ENCODE measurements at regions not wholly inside any gene's neighbourhood (a gene's known extent, or its start where the extent isn't known, plus 50 kb on each side); places are given as distances from the start of the nearest gene placed in this dataset.
"Not testable (repeated sequence)": the region's sequence is repeated elsewhere in the genome, so short reads cannot be mapped to it uniquely, and the experiment has no call there.

- DNase-seq = peak; percentile 1
These were observed 74.9 kb downstream of the ALG10 start for GRCh38 chr12:34097213-34097612.

DNA sequence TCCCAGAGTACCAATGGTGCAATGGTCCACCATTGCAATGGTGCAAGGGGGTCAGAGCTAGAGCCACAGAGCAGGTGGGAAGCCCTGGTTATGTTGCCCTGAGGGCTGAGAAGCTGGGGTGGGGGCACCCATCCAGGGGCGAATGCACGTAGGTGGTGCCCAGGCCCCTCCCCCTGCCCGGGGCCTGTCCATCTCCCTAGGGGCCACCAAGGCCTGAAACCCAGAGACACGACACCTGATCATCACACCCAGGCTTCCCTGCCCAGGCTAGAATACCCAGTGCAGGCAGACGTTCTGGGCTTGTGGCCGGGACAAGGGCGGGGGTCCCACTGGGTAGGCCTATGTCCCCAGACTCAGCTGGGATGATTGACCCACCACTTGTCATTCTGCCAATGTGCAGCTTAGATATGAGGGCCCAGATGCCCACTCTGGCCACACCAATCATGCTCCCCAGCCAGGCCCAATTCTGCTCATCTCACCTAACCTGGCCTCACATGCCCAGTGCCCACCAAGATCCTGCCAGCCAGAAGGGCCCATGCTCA lies 83.2 kb downstream of the ALG10 start:
- DNase-seq = no peak

DNA sequence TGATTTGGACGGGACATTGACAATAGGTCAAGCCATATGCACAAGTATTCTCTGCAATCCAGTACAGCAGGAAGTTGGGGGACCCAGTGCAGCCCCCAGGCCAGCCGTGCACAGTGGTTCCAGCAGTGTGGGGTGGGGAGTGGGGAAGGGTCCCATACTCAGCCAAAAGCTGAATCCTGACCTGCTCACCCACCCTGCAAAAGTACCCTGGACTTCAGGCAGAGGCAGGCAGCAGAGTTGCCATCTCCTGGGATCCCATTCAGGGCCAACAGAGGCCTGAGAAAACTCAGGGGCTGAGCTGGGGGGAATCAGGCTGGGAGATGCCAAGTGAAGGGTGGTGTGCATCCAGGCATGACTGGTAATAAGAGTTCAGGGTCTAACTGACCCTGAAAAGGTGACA lies 83.9 kb downstream of the ALG10 start:
- DNase-seq = no peak

- no peak for DNase-seq
These were observed 84.7 kb downstream of the ALG10 start for GRCh38 chr12:34107016-34107415.

DNA sequence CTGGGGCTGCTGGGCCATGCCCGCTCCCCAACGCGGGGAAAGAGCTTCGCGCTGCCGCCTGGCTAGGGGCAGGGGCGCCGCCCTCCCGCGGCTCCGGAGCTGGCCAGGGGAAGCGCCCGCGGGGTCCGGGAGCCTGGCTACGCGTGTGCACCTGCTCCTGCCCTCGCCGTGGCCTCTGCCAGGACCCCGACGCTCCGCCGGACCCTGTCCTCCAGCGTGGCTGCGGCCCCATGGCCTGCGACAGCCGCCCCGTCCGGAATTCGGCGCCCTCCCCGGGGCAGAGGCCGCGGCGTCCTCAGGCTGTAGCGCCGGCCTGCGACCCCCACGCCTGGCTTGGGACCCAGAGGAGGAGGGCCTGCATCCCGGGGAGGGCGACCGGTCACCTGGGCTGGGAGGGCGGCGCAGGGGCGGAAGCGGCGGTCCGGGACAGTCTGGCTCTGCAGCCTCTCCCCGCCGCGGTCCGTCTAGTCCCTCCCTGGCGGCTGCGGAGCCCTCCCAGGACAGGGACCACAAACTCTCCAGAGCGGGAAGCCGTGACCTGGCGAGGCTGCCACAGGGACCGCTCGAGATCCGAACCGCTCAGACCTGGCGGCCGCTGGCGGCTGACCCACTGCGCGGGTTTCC lies 85.6 kb downstream of the ALG10 start:
- DNase-seq = no peak

- no peak for DNase-seq
These were observed 86.1 kb downstream of the ALG10 start for GRCh38 chr12:34108405-34108803.

GRCh38 chr12:34108967-34109366 lies 86.7 kb downstream of the ALG10 start:
- DNase-seq = no peak

GRCh38 chr12:34109390-34109789 lies 87.1 kb downstream of the ALG10 start:
- DNase-seq = no peak

DNA sequence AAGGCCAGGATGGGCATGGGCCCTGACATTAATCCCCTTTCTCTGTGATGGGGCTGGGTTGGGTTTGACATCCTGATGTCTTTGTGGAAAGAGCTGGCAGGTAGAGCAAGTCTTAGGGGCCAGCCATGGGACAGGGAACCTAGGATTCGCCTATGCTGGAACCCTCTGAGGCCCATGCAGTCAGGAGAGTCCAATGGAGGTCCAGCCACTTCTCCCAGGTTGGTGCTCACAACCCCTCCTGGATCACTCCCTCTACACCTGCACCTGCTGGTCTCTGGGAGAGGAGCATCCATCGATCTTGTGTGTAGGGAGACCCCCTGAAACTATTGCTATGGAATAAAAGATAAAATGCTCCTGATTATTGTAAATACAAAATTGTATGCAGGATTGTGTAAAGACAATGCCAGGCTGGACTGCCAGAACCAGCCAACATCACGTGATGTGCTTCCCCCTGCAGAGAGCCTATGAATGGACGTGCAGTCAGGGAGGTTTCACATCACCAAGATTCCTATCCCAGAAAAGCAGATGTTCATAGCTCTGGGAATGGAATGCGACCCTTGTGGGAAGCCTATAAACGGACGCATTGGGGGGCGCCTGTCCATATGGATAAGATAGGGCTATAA lies 87.7 kb downstream of the ALG10 start:
- not testable (repeated sequence) for DNase-seq

- no peak for DNase-seq
These were observed 97.1 kb downstream of the ALG10 start for GRCh38 chr12:34119366-34119765.

GRCh38 chr12:34121360-34121759 lies 99.1 kb downstream of the ALG10 start:
- no peak for DNase-seq

DNA sequence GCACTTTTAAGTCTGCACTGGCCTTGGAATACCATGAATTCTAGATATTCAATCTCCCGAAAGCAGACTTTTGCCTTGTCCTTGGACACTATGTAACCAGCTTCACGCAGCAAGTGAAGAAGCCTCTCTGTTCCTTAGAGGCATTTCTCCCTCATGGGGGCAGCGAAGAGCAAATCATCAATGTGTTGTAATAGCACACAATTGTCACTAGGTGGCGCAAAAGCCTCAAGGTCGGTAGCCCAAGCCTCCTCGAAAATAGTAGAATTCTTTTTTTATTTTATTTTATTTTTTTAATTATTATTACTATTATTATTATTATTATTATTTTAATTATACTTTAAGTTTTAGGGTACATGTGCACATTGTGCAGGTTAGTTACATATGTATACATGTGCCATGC lies 100.8 kb downstream of the ALG10 start:
- DNase-seq = peak; percentile 68

DNA sequence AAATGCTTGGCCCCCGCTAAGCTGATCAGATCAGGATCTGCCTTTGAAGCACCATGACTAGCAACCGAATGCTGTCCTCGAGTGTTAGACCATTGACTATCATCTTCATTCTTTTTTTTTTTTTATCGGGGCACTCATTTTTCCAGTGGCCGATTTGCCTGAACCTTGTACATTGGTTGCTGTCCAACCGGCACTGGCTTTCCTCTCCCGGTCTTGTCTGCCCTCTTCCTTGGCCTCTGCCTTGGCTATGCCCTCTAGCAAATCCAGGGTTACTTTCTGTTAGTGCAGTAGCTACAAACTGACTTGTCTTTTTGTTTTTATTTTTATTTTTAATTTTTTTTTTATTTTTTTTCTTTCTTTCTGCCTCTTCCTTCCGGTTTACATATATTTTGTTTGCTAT lies 102.3 kb downstream of the ALG10 start:
- no peak for DNase-seq

DNA sequence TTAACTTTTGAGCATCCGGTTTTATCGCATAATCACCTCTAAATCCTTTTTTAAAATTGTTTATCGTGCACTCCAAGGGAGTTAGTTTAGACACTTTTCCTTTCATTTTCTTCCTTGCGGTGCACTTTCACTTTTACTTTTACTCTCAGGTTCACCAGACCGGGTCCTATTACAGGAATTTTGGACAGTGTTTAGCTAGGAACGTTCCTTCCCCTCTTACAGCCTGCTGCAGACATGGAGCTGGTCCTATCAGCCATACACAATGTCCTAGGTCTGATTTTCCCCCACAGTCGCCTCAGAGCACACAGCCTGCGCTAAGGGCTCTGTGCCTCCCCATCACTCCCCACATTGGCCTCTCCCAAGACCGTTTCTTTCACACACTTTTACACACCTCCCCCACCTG lies 103.9 kb downstream of the ALG10 start:
- peak; percentile 53 for DNase-seq

DNA sequence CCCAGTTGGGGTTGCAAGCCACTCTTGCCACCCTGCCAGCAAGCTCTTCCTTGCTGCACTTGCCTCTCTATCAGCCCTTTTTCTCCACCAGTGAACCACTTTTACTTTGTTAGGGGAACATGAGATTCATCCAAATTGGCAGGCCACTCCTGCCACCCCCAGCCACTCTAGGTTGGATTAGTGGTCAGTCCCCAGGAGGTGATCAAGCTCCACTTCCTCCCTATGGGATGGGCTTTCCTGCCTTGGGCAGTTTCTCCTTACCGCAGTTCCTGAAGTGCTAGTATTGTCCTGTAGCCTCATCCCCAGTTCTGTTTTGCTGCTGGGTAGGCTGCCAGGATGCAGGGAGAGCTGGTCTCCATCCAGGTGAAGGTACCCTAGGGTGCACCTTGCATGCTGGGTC lies 104.5 kb downstream of the ALG10 start:
- no peak for DNase-seq

DNA sequence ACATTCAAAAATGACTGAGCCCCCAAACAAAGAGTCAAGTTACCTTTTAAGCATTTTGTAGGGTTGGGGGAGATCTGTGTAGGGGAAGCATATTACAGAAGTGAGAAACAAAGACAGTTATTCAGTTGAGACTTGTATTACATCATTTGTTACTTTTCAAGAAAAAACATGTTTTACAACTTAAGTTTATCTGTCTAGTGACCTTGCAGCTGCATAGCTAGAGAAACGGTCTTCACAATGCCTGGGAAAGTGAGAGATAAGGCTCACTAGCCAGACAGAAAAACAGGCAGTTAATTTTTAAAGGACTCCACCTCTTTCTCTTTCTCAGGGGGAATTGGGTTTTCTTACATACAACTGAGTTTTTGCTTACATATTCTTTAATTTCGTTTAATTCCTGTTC lies 105.1 kb downstream of the ALG10 start:
- not testable (repeated sequence) for DNase-seq

GRCh38 chr12:34142430-34142829 lies 120.1 kb downstream of the ALG10 start:
- no peak for DNase-seq

DNA sequence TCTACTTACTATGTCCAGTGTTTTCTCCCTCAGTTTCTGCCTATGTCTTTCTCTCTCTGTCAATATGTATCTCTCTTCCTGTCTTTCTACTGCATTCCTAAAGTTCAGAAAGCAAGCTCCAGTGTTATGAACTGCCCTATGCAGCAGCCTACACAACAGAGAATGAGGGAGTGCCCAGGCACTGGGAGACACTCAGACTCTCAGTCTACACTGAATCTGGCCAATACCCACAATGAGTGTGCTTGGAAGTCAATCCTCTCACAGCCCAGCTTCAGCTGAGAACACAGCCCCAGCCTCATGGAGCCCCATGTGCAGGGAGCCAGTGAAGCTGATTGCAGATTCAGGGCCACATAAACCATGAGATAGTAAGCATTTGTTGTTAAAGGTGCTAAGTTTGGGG lies 128.7 kb downstream of the ALG10 start:
- no peak for DNase-seq

GRCh38 chr12:34163443-34163842 lies 141.1 kb downstream of the ALG10 start:
- no peak for DNase-seq

DNA sequence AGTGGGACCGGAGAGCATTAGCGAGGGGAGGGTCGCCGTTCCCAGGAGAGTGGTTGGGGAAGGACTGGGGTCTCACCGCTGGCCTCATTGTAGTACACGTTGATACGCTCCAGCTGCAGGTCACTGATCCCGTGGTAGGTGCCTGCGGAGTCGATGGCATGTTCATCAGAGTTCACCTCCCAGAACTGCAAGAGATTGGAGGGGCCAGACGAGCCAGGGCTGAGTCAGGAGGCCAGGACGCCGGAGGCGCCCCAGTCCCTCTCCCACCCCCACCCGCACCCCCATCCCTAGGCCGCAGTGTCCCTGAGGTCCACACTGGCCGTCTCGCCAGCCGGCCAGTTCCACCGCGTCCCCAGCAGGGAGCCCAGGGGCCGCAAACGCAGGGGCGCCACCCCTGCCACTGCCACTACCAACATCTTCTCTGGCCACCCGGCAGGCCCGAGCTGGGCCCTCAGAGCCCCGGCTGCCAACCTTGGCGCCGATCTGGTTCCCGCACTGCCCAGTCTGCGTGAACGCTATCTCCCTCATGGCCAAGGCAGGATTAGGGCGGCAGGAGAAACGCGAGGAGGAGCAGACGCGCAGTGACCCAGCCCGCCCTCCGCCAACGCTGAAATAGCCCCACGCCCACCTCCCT lies 144.2 kb downstream of the ALG10 start:
- no peak for DNase-seq

GRCh38 chr12:34168507-34168906 lies 146.2 kb downstream of the ALG10 start:
- DNase-seq = not testable (repeated sequence)

DNA sequence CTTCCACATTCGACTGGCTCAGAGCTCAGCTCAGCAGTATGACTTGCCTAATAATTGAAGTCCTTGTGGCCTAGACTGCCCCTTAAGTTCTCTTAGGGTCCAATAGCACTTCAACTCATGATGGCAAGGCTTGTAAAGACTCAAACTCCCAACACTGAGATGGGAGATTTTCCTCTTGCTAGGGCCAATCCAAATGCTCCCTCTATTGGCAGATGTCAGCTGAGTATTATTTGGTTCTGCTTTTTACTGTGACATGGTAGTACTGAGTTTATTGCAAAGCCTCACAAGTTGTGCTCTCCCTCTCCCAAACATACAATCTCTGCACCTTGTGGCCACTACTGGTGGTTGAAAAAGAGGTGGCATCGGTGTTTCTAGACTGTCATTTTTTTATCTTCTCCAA lies 164.2 kb downstream of the ALG10 start:
- DNase-seq = no peak

DNA sequence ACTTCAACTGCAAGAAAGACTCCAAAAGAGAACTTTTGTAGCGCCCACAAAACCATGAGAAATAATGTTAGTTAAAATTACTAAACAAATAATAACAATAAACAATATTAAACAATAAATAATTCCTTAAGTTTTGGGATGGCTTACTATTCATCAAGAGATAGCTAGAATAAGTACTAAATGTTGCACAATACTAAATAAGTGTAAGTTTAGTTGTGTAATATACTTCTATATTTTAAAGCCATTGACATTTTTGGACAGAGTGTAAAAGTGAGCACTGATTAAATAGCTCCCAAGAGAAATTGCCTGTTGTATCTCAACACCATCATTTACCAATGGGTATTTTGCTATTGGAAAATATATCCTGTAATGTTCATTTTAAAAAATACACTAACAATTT lies 166.7 kb downstream of the ALG10 start:
- DNase-seq = no peak

DNA sequence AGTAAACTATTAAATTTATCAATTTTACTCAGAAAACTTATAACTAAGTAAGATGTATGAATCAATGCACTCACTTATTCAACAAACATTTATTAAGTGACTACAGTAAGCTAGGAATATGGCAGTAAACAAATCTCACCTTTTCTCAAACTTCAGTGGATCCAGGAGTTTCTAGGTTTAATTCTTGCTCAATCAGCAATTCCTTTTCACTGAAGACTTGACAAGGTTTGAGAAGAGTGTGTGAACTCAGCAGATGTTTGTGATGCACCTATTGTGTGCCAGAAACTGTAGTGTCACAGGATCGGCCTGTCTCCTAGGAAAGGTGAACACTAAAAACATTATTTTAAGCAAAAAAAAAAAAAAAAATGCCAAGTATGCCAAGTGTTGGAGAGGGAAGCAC lies 167.8 kb downstream of the ALG10 start:
- no peak for DNase-seq
